GM10266 (cell line): ENCODE measurements at regions not wholly inside any gene's neighbourhood (a gene's known extent, or its start where the extent isn't known, plus 50 kb on each side); places are given as distances from the start of the nearest gene placed in this dataset.

Source experiments
- DNase-seq: peaks from one replicate; pipeline ENCODE4 v3.0.0; 2012; ENCODE audit errors: extremely low spot score
- TF ChIP-seq, protein P1 (sequence below): IDR thresholded peaks from 2 replicates; pipeline ENCODE4 v1.5.1; 2012; ENCODE audit warnings: mild to moderate bottlenecking, low read depth; ENCODE audit not compliant: control insufficient read depth, insufficient read depth; ENCODE audit errors: missing control alignments

DNA sequence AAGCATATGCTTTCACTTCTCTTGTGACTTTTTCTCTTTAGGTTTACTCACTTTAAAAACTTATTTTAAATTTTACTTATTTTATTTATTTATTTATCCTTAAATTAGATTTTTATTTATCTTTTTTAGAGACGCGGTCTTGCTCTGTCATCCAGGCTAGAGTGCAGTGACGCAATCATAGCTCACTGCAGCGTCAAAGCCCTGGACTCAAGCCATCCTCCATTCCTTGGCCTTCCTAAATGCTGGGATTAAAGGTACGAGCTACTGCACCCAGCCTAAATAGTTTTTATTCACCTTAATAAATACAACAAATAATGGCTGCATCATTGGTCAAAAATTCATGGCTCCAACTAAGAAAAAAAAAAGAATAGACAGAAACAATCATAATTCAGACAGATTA lies 415.7 kb upstream of the FIGN start:
- TF ChIP-seq, protein P1, sequence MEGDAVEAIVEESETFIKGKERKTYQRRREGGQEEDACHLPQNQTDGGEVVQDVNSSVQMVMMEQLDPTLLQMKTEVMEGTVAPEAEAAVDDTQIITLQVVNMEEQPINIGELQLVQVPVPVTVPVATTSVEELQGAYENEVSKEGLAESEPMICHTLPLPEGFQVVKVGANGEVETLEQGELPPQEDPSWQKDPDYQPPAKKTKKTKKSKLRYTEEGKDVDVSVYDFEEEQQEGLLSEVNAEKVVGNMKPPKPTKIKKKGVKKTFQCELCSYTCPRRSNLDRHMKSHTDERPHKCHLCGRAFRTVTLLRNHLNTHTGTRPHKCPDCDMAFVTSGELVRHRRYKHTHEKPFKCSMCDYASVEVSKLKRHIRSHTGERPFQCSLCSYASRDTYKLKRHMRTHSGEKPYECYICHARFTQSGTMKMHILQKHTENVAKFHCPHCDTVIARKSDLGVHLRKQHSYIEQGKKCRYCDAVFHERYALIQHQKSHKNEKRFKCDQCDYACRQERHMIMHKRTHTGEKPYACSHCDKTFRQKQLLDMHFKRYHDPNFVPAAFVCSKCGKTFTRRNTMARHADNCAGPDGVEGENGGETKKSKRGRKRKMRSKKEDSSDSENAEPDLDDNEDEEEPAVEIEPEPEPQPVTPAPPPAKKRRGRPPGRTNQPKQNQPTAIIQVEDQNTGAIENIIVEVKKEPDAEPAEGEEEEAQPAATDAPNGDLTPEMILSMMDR = no peak
- DNase-seq = no peak

DNA sequence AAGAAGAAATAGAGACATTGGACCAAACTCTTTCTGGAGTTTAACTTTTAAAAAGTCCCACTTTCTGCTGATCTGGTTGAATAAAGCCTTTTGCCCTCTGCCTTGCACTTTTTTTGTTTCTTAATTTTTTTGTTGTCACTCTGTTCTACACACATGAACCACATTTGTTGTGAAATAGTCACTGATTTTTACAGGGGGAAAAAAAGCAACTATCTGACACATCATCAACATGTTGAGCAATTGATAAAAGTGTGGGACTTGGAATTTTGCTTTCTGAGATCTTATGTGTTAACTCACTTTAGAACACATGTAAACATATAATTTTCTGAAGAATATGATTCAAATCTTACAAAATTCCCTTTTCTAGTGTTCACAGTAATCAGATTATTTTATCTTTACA lies 414.8 kb upstream of the FIGN start:
- no peak for DNase-seq
- TF ChIP-seq, protein P1 = no peak

DNA sequence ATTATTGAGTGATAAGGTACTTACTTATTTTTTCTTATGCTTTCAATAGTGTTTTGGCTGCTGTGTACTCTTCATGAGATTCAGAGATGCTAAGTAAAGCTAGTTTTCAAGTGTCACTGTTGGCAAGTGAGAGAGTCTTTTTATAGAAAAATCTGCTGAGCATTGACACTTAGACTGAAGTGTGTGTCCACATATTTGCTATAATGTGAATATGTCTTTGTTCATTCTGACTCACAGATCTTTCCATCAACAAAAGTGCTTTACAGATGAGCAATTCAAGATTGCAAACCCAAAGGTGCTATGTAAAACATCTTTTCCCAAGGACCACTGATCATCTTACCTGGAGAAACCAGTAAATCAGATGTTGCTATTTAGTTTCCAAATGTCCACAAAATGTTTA lies 410.6 kb upstream of the FIGN start:
- DNase-seq = no peak
- TF ChIP-seq, protein P1 = no peak

DNA sequence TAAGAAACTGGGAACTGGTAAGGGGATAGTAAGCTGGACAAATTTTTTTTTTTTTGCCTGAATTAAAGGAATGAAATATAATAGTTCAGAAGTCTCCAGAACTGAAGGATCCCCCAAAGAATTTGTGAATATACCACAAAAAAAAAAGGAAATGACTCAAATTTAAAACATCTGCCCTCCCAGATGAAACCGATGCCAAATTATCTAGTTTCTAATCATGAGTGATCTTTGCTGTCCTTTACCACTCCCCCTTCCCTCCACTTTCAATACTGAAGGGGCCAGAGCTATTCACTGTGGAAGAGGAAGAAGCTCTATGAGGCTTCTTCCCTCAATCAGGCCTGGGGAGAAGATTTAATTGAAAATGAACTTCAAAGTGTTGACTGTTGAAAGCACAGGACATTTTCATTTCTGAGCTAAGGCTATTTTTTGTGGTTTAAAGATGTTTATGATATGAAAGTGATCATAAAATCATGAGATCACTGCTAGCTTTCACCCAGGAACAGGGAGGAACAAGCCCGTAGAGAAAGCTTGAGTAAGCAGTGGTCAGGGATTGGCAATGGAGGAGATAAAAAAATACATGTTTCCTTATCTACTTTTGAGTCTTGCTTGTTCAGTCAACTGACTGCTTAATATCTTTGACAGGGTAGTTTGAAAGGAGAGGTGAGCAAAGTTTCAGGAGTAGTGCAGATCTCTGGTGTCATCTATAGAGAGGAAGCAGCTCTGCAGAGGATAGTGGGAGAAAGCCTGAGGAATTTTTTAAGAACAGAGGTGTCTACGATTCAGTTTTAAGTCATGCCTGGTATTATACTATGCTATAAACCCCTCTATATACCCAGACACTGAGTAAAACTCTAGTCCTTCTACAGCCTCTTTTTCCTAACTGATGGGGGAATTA lies 409.5 kb upstream of the FIGN start:
- DNase-seq = no peak
- TF ChIP-seq, protein P1 = no peak

DNA sequence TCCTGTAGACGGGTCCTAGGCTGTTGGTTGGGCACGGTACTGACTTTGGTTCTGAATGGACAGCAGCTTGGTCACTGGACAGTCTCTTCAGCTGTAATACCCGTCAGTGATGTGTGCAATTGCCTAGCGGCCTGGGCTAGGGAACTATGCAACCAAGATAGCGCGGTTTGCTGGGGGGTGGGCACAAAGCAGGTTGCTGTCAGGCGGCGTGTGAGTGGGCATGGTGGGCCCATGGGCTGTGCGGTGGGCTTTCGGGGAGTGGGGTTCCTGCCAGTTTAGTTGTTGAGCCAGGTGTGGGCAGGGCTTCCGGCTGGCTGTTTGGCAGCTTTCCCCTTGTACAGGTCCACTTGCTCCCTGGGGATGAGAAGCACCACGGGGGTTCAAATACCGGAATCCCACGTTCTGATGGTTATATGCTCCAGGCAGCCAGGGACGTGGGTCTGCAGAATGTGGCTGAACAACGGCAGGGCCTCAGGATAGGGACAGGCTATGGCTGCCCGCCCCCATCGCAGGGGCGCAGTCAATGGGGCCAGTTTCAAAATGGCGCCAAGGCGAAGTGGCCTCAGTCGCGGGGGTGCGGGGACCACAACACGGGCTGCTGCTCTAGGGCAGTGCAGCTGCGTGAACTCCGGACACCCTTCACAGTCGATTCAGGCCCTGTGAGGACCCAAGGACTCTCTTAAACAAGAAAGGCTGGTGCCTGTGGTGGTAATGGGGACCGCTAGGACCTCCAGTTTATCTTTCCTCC lies 407.5 kb upstream of the FIGN start:
- no peak for DNase-seq
- TF ChIP-seq, protein P1 = no peak

DNA sequence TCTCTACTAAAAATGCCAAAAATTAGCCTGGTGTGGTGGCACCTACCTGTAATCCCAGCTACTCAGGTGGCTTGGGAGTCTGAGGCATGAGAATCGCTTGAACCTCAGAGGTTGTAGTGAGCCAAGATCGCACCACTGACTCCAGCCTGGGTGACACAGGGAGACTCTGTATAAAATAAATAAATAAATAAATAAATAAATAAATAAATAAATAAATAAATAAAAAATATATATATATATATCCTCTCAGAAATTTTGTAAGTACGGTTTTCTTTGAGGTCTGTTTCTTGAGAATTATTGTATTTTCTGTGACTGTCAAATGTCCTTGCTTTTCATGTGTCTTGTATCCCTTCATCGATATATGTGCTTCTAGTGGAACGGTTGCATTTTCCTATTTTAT lies 406.9 kb upstream of the FIGN start:
- TF ChIP-seq, protein P1 = no peak
- no peak for DNase-seq

DNA sequence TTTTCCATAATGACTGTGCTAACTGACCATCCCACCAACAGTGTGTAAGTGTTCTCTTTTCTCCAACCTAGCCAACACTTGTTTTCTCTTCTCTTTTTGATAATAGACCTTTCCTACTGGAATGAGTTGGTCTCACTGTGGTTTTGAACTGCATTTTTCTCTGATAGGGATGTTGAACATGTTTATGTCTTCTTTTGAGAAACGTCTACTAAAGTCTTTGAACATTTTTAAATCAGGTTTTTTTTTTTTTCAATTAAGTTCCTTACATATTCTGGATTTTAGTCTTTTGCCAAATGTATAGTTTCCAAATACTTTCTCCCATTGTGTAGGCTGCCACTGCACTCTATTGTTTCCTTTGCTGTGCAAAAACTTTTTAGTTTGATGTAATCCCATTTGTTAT lies 405.5 kb upstream of the FIGN start:
- DNase-seq = no peak
- TF ChIP-seq, protein P1 = no peak
